ENCODE measurements at regions not wholly inside any gene's neighbourhood (a gene's known extent, or its start where the extent isn't known, plus 50 kb on each side); places are given as distances from the start of the nearest gene placed in this dataset.

DNA sequence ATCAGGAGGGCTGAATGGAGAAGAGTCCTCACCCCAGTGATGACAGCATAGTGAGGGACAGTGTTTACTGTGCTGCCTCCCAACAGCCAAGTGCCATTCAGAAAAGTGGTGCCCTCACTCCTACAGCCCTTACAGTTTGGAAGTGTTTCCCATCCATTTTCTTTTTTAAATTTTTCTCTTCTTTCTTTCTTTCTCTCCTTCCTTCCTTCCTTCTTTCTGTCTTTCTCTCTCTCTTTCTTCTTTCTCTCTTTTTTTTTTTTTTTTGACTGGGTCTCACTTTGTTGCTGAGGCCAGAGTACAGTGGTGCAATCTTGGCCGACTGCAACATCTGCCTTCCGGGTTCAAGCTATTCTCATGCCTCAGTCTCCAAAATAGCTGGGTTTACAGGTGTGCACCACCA lies 755.3 kb downstream of the UQCRFS1 start:
- no CpG with 5 or more reads among the region's 2 CpGs for WGBS (ENCODE audit: extremely low coverage, insufficient read length, low lambda C conversion rate)
- Histone ChIP-seq H2BK120ac (ENCODE audit: low read depth, low read length, poor library complexity, severe bottlenecking) (no peak overlapping the region), H3T11ph (ENCODE audit: low read length) (no peak overlapping the region), H2AK5ac (ENCODE audit: insufficient read length, low read length) (no peak overlapping the region), H4K8ac (replicated peaks; ENCODE audit: insufficient read length, low read depth, low read length) (no peak overlapping the region), H3K4me2 (ENCODE audit: insufficient read depth, insufficient read length, low read length) (no peak overlapping the region), H3K14ac (ENCODE audit: insufficient read depth, low read length) (no peak overlapping the region), H3K27me3 (ENCODE audit: insufficient read depth, low read length) (no peaks in the 10 kb centered on the region), H2AFZ (ENCODE audit: low read length) (no peak overlapping the region), H3K23ac (ENCODE audit: insufficient read length, low read depth, low read length) (no peak overlapping the region), H3K4ac (ENCODE audit: low read depth, low read length) (no peak overlapping the region), H2BK20ac (ENCODE audit: low read depth, low read length, poor library complexity, severe bottlenecking) (no peak overlapping the region), H3K9ac (ENCODE audit: extremely low read depth, insufficient read length, low read length) (no peak overlapping the region), H4K20me1 (ENCODE audit: control insufficient read depth, insufficient read depth, insufficient read length) (no peaks in the 10 kb centered on the region), H3K27ac (ENCODE audit: insufficient read length, low read depth, low read length) (no peak overlapping the region), H3K4me1 (ENCODE audit: insufficient read depth, low read length) (no peaks in the 10 kb centered on the region; the same call in 1 of the 2 replicates), H3K79me2 (ENCODE audit: insufficient read depth, low read length) (no peaks in the 10 kb centered on the region), H3K56ac (ENCODE audit: insufficient read length, low read depth, low read length) (no peak overlapping the region), H2BK15ac (ENCODE audit: low read depth, low read length) (no peak overlapping the region), H4K5ac (ENCODE audit: insufficient read length, low read depth, low read length) (no peak overlapping the region), H2BK12ac (ENCODE audit: insufficient read length, low read depth, low read length) (no peak overlapping the region), H4K91ac (ENCODE audit: insufficient read length, low read depth, low read length) (no peak overlapping the region), H3K18ac (ENCODE audit: insufficient read length, low read depth, low read length) (no peak overlapping the region), H3K9me3 (ENCODE audit: control insufficient read depth, low read depth, low read length) (no peaks in the 10 kb centered on the region), H3K23me2 (ENCODE audit: insufficient read length, low read depth, low read length, poor library complexity, severe bottlenecking) (no peaks in the 10 kb centered on the region), H3K79me1 (ENCODE audit: insufficient read depth, low read depth, low read length, poor library complexity, severe bottlenecking) (no peaks in the 10 kb centered on the region), H2BK5ac (ENCODE audit: insufficient read length, low read length) (no peak overlapping the region)
- Mint-ChIP-seq H3K36me3 (ENCODE audit: insufficient read depth in 1 of 3, low read depth in 3 of 3) (no peaks in the 10 kb centered on the region; a peak in 1 of 7 replicates), H3K27ac (no peak overlapping the region), H3K4me3 (no peak overlapping the region), H3K27me3 (ENCODE audit: low read depth) (peaks cover 7% of the 10 kb centered on the region), H3K9me3 (no peaks in the 10 kb centered on the region; a peak in 1 of 5 replicates), H3K4me1 (peaks cover 5 to 17% of the 10 kb centered on the region in 2 experiments)
- TF ChIP-seq, protein P1, sequence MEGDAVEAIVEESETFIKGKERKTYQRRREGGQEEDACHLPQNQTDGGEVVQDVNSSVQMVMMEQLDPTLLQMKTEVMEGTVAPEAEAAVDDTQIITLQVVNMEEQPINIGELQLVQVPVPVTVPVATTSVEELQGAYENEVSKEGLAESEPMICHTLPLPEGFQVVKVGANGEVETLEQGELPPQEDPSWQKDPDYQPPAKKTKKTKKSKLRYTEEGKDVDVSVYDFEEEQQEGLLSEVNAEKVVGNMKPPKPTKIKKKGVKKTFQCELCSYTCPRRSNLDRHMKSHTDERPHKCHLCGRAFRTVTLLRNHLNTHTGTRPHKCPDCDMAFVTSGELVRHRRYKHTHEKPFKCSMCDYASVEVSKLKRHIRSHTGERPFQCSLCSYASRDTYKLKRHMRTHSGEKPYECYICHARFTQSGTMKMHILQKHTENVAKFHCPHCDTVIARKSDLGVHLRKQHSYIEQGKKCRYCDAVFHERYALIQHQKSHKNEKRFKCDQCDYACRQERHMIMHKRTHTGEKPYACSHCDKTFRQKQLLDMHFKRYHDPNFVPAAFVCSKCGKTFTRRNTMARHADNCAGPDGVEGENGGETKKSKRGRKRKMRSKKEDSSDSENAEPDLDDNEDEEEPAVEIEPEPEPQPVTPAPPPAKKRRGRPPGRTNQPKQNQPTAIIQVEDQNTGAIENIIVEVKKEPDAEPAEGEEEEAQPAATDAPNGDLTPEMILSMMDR (conservative IDR thresholded peaks at IDR 0.05), result no peak
- no peak for DNase-seq
